ENCODE measurements at regions not wholly inside any gene's neighbourhood (a gene's known extent, or its start where the extent isn't known, plus 50 kb on each side); places are given as distances from the start of the nearest gene placed in this dataset.

GRCh38 chr16:51376080-51376479, 225.0 kb upstream of the SALL1 start:
- Histone ChIP-seq H3K27ac (no peak overlapping the region), H3K4me3 (no peak overlapping the region), H3K9me3 (no peaks in the 10 kb centered on the region), H3K4me1 (no peaks in the 10 kb centered on the region), H3K27me3 (no peaks in the 10 kb centered on the region), H3K36me3 (replicated peaks in 1 of 2; ENCODE audit: insufficient read depth in 1 of 2, low read depth in 2 of 2) (no peaks in the 10 kb centered on the region)
- TF ChIP-seq CTCF (IDR thresholded peaks at IDR 0.05) (peak in 1 of 7 experiments; percentile 4), POLR2A (IDR thresholded peaks at IDR 0.05) (no peak)
- ATAC-seq (no peak), DNase-seq (no peak)
- intact Hi-C loops (cut with DNase I), result no loop called here
- WGBS, 2 donors, result 55 to 72% methylated on average over 3 of the region's 3 CpGs

GRCh38 chr16:51374790-51375189, 223.7 kb upstream of the SALL1 start:
- H3K4me1 ChIP-seq, result no peaks in the 10 kb centered on the region
- ATAC-seq (no peak), DNase-seq (no peak)
- intact Hi-C loops (cut with DNase I), result no loop called here
- H3K36me3 ChIP-seq (replicated peaks in 1 of 2; ENCODE audit: insufficient read depth in 1 of 2, low read depth in 2 of 2), result no peaks in the 10 kb centered on the region
- WGBS, 2 donors, result 75 to 86% methylated on average over 5 of the region's 5 CpGs
- H3K9me3 ChIP-seq, result no peaks in the 10 kb centered on the region
- TF ChIP-seq POLR2A (IDR thresholded peaks at IDR 0.05), result no peak
- no peak for TF ChIP-seq CTCF (IDR thresholded peaks at IDR 0.05)
- no peak overlapping the region for H3K27ac ChIP-seq
- no peaks in the 10 kb centered on the region for H3K27me3 ChIP-seq
- no peak overlapping the region for H3K4me3 ChIP-seq

- Histone ChIP-seq H3K36me3 (replicated peaks in 1 of 2; ENCODE audit: insufficient read depth in 1 of 2, low read depth in 2 of 2) (no peaks in the 10 kb centered on the region), H3K27ac (no peak overlapping the region), H3K4me3 (no peak overlapping the region), H3K4me1 (no peaks in the 10 kb centered on the region), H3K9me3 (no peaks in the 10 kb centered on the region), H3K27me3 (no peaks in the 10 kb centered on the region)
- WGBS, 2 donors, result 49 to 77% methylated on average over 2 of the region's 2 CpGs
- ATAC-seq, result no peak
- DNase-seq, result no peak
- no peak for TF ChIP-seq CTCF (IDR thresholded peaks at IDR 0.05)
- no peak for TF ChIP-seq POLR2A (IDR thresholded peaks at IDR 0.05)
- intact Hi-C loops (cut with DNase I), result no loop called here
Observed at GRCh38 chr16:51374346-51374745, 223.3 kb upstream of the SALL1 start.

GRCh38 chr16:51365715-51366114, 214.6 kb upstream of the SALL1 start:
- no peak for TF ChIP-seq CTCF (IDR thresholded peaks at IDR 0.05)
- no peak for TF ChIP-seq POLR2A (IDR thresholded peaks at IDR 0.05)
- no peak overlapping the region for H3K4me3 ChIP-seq
- H3K9me3 ChIP-seq, result no peaks in the 10 kb centered on the region
- intact Hi-C loops (cut with DNase I), result no loop called here
- H3K36me3 ChIP-seq (replicated peaks in 1 of 2; ENCODE audit: insufficient read depth in 1 of 2, low read depth in 2 of 2), result no peaks in the 10 kb centered on the region
- no peaks in the 10 kb centered on the region for H3K4me1 ChIP-seq
- ATAC-seq, result no peak
- no peak for DNase-seq
- no peak overlapping the region for H3K27ac ChIP-seq
- WGBS, 2 donors, result 76 to 80% methylated on average over 2 of the region's 2 CpGs
- H3K27me3 ChIP-seq, result no peaks in the 10 kb centered on the region

GRCh38 chr16:51359141-51359955, 208.3 kb upstream of the SALL1 start:
- intact Hi-C loops (cut with DNase I), result no loop called here
- no peaks in the 10 kb centered on the region for H3K9me3 ChIP-seq
- peak in 3 of 4 donors; percentile 25 to 48 (median 32) for DNase-seq
- H3K27me3 ChIP-seq, result no peaks in the 10 kb centered on the region
- no peak for ATAC-seq
- H3K27ac ChIP-seq, result no peak overlapping the region
- no peaks in the 10 kb centered on the region for H3K36me3 ChIP-seq (replicated peaks in 1 of 2; ENCODE audit: insufficient read depth in 1 of 2, low read depth in 2 of 2)
- 60 to 80% methylated on average over 12 to 17 of the region's 17 CpGs for whole genome bisulfite sequencing, 2 donors
- TF ChIP-seq CTCF (IDR thresholded peaks at IDR 0.05) (no peak), POLR2A (IDR thresholded peaks at IDR 0.05) (no peak)
- no peaks in the 10 kb centered on the region for H3K4me1 ChIP-seq
- no peak overlapping the region for H3K4me3 ChIP-seq
